Posterior cingulate gyrus (tissue), 11 donors: ENCODE measurements at regions not wholly inside any gene's neighbourhood (a gene's known extent, or its start where the extent isn't known, plus 50 kb on each side); places are given as distances from the start of the nearest gene placed in this dataset.
"Not testable (repeated sequence)": the region's sequence is repeated elsewhere in the genome, so short reads cannot be mapped to it uniquely, and the experiment has no call there.

Experiments used
- DNase-seq, 10 donors: peaks; one replicate each; pipeline versions ENCODE4 v3.0.0 to v3.0.0-alpha.2; 2020 to 2021; ENCODE audit warnings: mixed read lengths in 3 of 10
- intact Hi-C: fragments of 100-400 bp; cut with DNase I; formaldehyde crosslinking; loops from one replicate; pipeline ENCODE4 v1.15.1; 2023

DNA sequence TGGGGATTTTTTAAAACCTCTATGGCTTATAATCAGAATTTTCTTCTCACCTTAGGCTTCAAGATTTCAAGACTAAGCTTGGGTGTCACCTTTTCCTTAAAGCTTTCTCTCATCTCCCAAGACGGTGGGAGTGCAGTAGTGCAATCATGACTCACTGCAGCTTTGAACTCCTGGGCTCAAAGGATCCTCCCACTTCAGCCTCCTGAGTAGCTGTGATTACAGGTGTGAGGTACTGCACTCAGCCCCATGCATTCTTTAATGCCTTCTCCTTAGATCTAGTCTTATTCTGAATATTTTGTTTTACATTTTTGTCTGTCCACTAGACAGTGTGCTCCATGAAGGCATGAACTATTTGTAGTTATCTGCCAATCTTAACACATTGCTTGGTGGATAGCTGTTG is 55.7 kb upstream of the FAT3 start:
- intact Hi-C loops: no loop called here
- DNase-seq: no peak

DNA sequence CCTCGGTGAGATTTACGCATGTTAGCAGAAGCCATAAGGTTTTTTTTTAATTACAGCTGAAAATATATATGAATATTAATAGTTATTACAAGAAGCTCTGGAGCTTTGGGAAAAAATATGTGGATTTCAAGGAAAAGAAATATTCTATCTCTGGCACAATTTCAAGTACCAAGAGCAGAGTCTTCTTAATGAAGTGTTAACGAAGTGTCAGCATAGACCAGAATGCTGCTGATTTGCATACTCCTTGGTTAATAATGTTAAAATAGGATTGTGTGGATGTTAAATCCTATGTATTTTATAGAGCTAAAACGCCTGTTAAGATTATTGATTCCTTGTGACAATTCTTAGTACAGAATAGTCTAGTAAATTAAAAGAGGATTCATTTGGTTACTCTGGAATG is 57.0 kb upstream of the FAT3 start:
- intact Hi-C loops: no loop called here
- DNase-seq: no peak

DNA sequence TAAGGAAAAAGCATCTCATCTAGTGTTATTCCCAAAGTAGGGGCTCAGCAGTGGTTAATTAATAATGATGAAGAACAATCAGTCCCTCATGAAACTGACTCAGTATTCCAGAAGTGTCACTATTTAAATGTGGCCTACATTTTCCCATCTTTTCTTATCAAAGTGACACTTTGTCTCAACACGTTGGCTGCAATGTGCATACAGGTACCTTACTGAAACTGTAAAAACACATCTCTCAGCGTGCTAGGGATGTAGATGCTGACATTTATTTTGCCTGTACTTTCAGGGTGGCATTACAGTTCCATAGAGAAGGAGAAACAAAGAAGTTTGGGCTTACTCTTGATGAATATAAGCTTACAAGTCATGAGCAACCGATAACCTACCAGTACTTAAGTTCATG is 58.3 kb upstream of the FAT3 start:
- intact Hi-C loops: no loop called here
- DNase-seq: no peak

GRCh38 chr11:92163879-92164278 is 60.7 kb upstream of the FAT3 start:
- intact Hi-C loops: no loop called here

GRCh38 chr11:92162776-92163175 is 61.8 kb upstream of the FAT3 start:
- DNase-seq: no peak
- intact Hi-C loops: no loop called here

More at GRCh38 chr11:92163879-92164278, 60.7 kb upstream of the FAT3 start:
- DNase-seq: no peak

DNA sequence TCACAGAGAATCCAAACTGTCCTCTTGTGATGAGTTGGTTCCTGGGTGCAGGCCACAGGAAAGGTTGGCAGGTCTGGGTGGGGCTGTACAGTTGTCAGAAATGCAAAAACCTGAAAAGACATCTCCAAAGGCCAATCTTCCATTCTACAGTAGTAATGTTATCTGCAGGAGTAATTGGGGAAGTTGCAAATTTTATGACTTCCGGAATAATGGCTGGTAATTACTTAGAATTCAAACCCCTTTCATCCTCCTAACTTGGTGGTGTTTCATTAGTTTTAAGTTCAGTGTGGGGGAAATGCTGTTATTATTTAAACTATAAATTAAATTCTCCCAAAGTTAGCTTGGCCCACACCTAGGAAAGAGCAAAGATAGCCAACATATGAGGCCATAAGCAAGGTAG is 64.7 kb upstream of the FAT3 start:
- DNase-seq: no peak
- intact Hi-C loops: no loop called here

GRCh38 chr11:92157390-92157789 is 67.2 kb upstream of the FAT3 start:
- peak in 2 of 10 donors; percentile 45 to 78 for DNase-seq
- intact Hi-C loops: not testable (repeated sequence)

- DNase-seq: no peak
- intact Hi-C loops: no loop called here
Measured at GRCh38 chr11:92154611-92155010, 70.0 kb upstream of the FAT3 start.

DNA sequence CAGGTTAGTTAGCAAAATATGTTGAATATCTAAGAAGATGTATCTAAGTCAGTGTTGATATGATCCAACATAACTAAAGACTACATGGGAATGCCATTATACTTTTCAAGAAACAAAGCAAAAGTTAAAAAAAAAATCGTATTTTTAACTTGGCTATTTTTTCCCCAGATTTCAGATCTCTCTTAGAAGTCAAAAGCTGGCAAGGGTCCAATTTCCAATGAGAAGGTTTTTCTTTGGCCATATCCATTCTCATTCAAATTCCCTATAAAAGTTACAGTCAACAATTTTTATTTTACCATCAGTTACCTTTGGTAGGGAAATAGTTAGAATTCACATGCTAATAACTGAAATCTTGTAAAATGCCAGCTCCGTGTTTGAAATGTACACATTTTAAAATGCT is 70.5 kb upstream of the FAT3 start:
- intact Hi-C loops: no loop called here
- DNase-seq: no peak

DNA sequence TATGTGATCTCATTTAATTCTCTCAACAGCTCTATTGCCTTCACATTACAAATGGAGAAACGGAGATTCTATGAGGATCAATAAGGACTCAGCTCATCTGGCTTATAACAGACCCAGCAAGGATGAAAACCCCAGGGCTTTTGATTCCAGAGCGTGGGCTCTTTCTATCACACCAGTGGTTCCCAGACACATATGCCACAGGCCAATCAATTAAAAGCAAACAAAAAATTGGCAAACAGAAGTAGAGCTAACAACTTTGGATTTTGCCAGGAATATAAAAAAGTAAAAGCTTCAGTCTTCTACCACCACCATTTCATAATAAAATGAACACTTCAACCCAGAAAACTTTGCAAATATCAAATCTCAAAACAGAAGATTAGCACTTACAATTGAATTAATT is 71.1 kb upstream of the FAT3 start:
- no peak for DNase-seq
- intact Hi-C loops: no loop called here

- no peak for DNase-seq
- intact Hi-C loops: no loop called here
Measured at GRCh38 chr11:92152245-92152644, 72.4 kb upstream of the FAT3 start.

DNA sequence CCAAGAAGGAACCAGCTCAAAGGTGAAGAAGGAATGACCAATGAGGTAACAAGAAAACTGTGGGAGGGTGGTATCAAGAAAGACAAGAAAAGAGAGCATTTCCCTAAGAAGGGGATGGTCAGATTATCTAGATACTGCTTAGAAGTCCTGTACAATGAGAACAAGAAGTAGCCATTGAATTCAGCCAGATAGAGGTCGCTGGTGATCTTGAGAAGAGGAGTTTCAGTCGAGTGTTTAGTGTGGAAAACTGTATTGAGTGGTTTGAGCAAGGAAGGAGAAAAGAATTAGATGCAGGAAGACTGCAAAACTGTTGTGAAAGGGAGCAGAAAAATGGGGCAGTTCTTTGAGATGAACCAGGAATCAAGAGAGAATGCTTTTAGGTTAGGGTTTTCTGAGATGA is 74.6 kb upstream of the FAT3 start:
- intact Hi-C loops: no loop called here
- no peak for DNase-seq

GRCh38 chr11:92141725-92142124 is 82.9 kb upstream of the FAT3 start:
- DNase-seq: no peak
- intact Hi-C loops: no loop called here

DNA sequence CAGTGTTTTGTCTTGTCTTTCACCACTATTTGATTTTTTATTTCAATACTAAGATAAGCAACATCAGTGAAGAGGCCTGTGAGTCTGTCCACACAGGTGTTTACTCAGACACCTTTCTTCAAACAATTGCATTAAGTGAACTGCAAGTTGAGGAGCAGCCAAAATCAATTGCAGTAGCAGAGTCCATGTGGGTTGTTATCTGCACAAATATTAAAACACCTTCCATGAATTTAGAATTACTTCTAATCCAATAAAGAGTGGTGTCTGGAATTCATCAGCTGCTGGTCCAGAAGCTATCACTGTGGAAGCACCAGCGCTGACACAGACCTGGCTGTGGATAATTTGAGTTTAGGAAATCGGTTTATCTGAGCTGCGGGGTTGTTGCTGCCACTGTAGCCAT is 83.5 kb upstream of the FAT3 start:
- intact Hi-C loops: no loop called here

GRCh38 chr11:92140021-92140420 is 84.6 kb upstream of the FAT3 start:
- no peak for DNase-seq
- intact Hi-C loops: no loop called here

More for the DNA sequence above, 83.5 kb upstream of the FAT3 start:
- DNase-seq: no peak

DNA sequence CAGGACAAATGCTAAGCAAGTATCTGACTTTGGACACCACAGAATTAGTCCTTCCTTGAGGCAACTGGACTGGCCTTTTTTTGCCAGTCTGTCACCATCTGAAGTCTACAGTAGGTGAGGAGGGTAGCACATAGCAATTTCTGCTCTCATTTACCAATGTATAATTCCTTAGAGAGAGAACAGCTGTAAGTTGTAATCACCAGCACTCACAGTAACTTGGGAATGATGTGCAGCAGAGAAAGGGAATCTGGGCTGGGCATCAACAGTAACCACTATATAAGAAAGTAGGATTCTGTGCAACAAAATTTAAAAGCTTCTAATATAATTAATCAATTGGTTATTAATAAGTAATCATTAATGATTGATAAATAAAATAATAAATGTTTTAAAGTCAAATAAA is 86.3 kb upstream of the FAT3 start:
- DNase-seq: no peak
- intact Hi-C loops: no loop called here

DNA sequence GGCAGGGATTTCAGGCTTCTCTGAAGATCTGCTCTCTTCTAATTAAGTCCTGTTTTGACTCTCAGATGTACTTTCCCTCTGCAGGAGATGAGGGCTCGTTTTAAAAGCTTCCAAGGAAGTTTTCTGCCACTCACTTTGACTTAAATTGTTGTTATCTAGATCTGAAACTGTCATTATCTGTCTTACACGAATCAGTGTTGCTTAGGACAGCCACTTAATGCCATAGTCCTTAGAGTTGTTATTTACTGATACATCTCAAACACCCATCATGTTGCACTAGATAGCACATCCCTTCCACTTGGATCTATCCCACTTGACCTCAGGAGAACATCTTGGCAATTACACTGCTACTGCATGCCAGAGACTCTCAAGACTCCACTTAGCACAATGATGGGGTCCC is 86.9 kb upstream of the FAT3 start:
- intact Hi-C loops: no loop called here
- DNase-seq: no peak

GRCh38 chr11:92136797-92137196 is 87.8 kb upstream of the FAT3 start:
- intact Hi-C loops: no loop called here

DNA sequence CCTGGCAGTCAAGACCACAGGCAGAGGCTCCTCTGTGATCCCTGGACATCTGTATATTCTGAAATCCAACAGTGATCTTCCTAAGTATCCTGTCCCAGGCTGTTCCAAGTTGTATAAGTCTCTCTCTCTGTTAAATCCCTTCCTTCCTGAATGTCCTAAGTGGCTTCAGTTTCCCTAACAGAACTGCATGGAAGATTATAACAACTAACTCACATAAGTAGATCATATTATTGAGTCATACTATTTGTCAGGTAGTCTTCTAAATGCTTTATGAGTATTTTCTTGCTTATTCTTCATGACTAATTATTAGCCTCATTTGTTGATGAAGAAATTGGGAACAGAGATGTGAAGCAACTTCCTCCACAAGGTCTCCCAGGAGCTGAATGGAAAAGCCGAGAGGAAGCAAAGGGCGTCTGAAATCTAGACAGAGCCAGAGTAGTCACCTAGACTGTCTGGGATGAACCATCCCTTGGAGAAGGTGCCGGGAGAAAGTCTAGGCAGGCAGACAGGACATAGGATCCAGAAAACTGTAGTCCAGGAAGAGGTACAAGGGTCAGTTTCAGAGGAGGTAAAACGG is 93.2 kb upstream of the FAT3 start:
- intact Hi-C loops: no loop called here
- no peak for DNase-seq

More at GRCh38 chr11:92136797-92137196, 87.8 kb upstream of the FAT3 start:
- DNase-seq: no peak

- no peak for DNase-seq
- intact Hi-C loops: no loop called here
Measured at GRCh38 chr11:92130421-92130831, 94.2 kb upstream of the FAT3 start.

GRCh38 chr11:92129811-92130210 is 94.8 kb upstream of the FAT3 start:
- DNase-seq: no peak

GRCh38 chr11:92128026-92128425 is 96.6 kb upstream of the FAT3 start:
- no peak for DNase-seq
- intact Hi-C loops: no loop called here

More at GRCh38 chr11:92129811-92130210, 94.8 kb upstream of the FAT3 start:
- intact Hi-C loops: no loop called here

GRCh38 chr11:92125321-92125720 is 99.3 kb upstream of the FAT3 start:
- no peak for DNase-seq
- intact Hi-C loops: no loop called here
